ENCODE measurements at regions not wholly inside any gene's neighbourhood (a gene's known extent, or its start where the extent isn't known, plus 50 kb on each side); places are given as distances from the start of the nearest gene placed in this dataset.
A peak's percentile ranks its signal among the peaks of the same experiment; 100 is the strongest.

DNA sequence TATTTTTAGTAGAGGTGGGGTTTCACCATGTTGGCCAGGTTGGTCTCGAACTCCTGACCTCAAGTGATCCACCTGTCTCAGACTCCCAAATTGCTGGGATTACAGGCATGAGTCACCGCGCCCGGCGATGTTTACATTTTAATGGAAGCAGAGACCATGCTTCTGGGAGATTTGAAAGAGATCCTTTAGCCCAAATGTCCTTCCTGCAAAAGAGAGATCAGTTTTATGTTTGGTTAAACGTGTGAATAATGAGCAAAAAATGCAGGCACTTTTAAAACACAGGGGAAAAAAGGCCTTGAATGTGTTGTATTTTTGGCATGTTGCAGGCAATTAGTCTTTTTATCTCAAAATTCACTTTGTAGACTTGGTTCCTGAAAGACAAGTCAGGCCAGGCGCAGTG is 95.8 kb upstream of the ELOVL6 start:
- ChIA-PET CTCF (no interaction called here), POLR2A (no interaction called here)
- Mint-ChIP-seq H3K4me3 (no peak overlapping the region), H3K27me3 (peaks cover 36% of the 10 kb centered on the region), H3K9me3 (no peaks in the 10 kb centered on the region), H3K4me1 (peaks cover 7% of the 10 kb centered on the region), H3K36me3 (ENCODE audit: low read depth) (no peaks in the 10 kb centered on the region), H3K27ac (no peak overlapping the region)
- DNase-seq = no peak

DNA sequence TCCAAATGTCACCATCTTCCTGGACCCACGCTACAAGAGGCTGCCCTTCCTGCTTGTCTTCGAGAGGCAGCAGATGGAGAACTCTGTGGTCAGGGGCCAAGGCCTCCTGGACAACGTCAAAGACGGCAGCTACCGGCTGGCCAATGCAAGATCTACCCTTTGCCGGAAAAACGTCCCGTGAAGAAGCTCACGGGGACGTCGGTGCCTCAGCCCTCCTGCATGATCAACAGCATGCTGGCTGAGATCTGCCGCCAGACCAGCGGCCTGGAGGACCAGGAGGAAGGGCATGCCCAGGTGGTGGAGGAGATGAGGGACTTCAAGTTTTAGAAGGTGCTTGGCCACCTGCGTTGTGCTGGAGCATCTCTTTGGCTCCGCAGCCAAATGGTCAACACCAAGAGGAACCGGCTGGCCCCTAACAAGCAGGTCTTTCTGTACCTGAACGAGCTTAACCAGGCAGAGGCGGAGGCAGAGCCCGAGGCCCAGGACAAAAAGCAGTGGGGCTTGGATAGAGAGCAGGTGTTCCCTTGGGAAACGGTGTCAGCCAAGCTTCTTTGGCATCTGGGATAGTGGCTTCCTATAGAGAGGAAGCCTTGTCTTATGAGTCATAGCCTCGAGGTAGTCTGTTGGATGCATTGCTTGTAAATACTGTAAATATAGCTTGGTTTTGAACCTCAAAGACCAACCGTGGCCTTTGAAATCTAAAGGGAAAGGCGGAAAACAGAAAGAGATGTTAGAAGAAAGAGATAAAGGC is 94.8 kb upstream of the ELOVL6 start:
- CTCF ChIA-PET = no interaction called here
- Mint-ChIP-seq H3K4me3 (no peak overlapping the region), H3K4me1 (peaks cover 7% of the 10 kb centered on the region), H3K27me3 (peaks cover 43% of the 10 kb centered on the region), H3K9me3 (no peaks in the 10 kb centered on the region), H3K36me3 (ENCODE audit: low read depth) (no peaks in the 10 kb centered on the region), H3K27ac (no peak overlapping the region)
- POLR2A ChIA-PET = no interaction called here
- no peak for DNase-seq

- no peak overlapping the region for H3K27ac Mint-ChIP-seq
- CTCF ChIA-PET = no interaction called here
- DNase-seq = no peak
- H3K9me3 Mint-ChIP-seq = no peaks in the 10 kb centered on the region
- peaks cover 32% of the 10 kb centered on the region for H3K27me3 Mint-ChIP-seq
- H3K4me3 Mint-ChIP-seq = no peak overlapping the region
- POLR2A ChIA-PET = no interaction called here
- peaks cover 8% of the 10 kb centered on the region for H3K4me1 Mint-ChIP-seq
- H3K36me3 Mint-ChIP-seq (ENCODE audit: low read depth) = no peaks in the 10 kb centered on the region
Measured at GRCh38 chr4:110290511-110290910, 92.1 kb upstream of the ELOVL6 start.

DNA sequence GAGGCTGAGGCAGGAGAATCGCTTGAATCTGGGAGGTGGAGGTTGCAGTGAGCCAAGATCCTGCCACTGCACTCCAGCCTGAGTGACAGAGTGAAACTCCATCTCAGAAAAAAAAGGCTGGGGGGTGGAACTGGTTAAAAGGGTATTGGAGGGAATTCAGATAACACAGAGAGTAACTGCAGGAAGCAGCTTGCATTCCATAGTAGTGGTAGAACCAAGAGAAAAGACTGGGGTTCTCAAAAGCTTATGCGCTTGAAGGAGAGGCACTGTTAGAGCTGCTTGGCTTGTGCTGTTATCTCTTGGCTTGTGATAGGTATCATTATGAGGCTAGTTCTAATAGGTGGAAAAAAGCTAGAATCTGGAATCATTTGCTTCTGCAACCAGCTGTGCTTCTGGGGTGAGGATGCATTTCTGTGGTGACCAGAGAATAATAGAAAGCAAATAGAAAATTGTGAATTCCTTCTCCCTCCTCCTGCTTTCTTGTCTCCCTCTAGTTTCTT is 91.2 kb upstream of the ELOVL6 start:
- H3K27ac Mint-ChIP-seq = no peak overlapping the region
- no peaks in the 10 kb centered on the region for H3K36me3 Mint-ChIP-seq (ENCODE audit: low read depth)
- H3K9me3 Mint-ChIP-seq = no peaks in the 10 kb centered on the region
- no peak overlapping the region for H3K4me3 Mint-ChIP-seq
- ChIA-PET CTCF (no interaction called here), POLR2A (no interaction called here)
- peaks cover 8% of the 10 kb centered on the region for H3K4me1 Mint-ChIP-seq
- peaks cover 33% of the 10 kb centered on the region for H3K27me3 Mint-ChIP-seq
- DNase-seq = no peak

DNA sequence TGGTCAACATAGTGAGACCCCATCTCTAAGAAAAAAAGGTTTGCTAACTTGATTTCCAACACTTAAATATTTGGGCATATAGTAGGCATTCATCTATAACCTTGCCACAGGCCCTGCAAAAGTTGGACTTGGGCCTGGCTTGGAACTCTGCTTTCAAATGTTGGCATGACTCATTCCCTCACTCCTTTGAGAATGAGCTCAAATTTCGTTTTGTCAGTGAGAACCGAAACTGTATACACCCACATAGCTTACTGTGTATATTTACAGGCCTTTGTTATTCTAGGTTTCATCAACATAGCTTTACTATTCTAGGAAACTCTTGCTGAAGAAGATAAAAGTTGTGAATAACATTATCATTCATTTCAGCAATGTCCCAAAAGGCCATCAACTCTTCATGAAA is 88.7 kb upstream of the ELOVL6 start:
- no peak for DNase-seq
- Mint-ChIP-seq H3K4me1 (peaks cover 8% of the 10 kb centered on the region), H3K27ac (no peak overlapping the region), H3K36me3 (ENCODE audit: low read depth) (no peaks in the 10 kb centered on the region), H3K27me3 (peaks cover 27% of the 10 kb centered on the region), H3K9me3 (no peaks in the 10 kb centered on the region), H3K4me3 (no peak overlapping the region)
- ChIA-PET POLR2A (interaction anchor here (0.5 kb wide), 1 partner anchor 286 kb away, joined by 5 read pairs; no protein-coding TSS in a partner anchor), CTCF (interaction anchor here (0.6 to 1.7 kb wide), 3 partner anchors 11 to 197 kb away, joined by 3 read pairs; no protein-coding TSS in a partner anchor)

GRCh38 chr4:110278127-110278526 is 79.7 kb upstream of the ELOVL6 start:
- POLR2A ChIA-PET = no interaction called here
- CTCF ChIA-PET = interaction anchor here (1.3 kb wide), 1 partner anchor 218 kb away, joined by 3 read pairs; no protein-coding TSS in a partner anchor
- peaks cover 7% of the 10 kb centered on the region for H3K27me3 Mint-ChIP-seq

GRCh38 chr4:110275871-110276270 is 77.5 kb upstream of the ELOVL6 start:
- CTCF ChIA-PET = interaction anchor here (0.8 kb wide), 1 partner anchor 64 kb away, joined by 3 read pairs; no protein-coding TSS in a partner anchor
- H3K36me3 Mint-ChIP-seq (ENCODE audit: low read depth) = no peaks in the 10 kb centered on the region

More at GRCh38 chr4:110278127-110278526, 79.7 kb upstream of the ELOVL6 start:
- H3K4me3 Mint-ChIP-seq = no peak overlapping the region
- no peaks in the 10 kb centered on the region for H3K9me3 Mint-ChIP-seq
- H3K27ac Mint-ChIP-seq = no peak overlapping the region
- no peak for DNase-seq
- H3K4me1 Mint-ChIP-seq = no peaks in the 10 kb centered on the region
- H3K36me3 Mint-ChIP-seq (ENCODE audit: low read depth) = no peaks in the 10 kb centered on the region

GRCh38 chr4:110271986-110272385 is 73.6 kb upstream of the ELOVL6 start:
- ChIA-PET POLR2A (no interaction called here), CTCF (no interaction called here)
- no peak overlapping the region for H3K27ac Mint-ChIP-seq
- H3K36me3 Mint-ChIP-seq (ENCODE audit: low read depth) = no peaks in the 10 kb centered on the region
- peaks cover 11% of the 10 kb centered on the region for H3K4me1 Mint-ChIP-seq
- no peak overlapping the region for H3K4me3 Mint-ChIP-seq
- no peak for DNase-seq
- H3K9me3 Mint-ChIP-seq = no peaks in the 10 kb centered on the region
- peaks cover 11% of the 10 kb centered on the region for H3K27me3 Mint-ChIP-seq

More at GRCh38 chr4:110275871-110276270, 77.5 kb upstream of the ELOVL6 start:
- Mint-ChIP-seq H3K4me3 (no peak overlapping the region), H3K4me1 (no peaks in the 10 kb centered on the region), H3K27me3 (peaks cover 11% of the 10 kb centered on the region), H3K9me3 (no peaks in the 10 kb centered on the region), H3K27ac (no peak overlapping the region)
- DNase-seq = no peak
- POLR2A ChIA-PET = no interaction called here

DNA sequence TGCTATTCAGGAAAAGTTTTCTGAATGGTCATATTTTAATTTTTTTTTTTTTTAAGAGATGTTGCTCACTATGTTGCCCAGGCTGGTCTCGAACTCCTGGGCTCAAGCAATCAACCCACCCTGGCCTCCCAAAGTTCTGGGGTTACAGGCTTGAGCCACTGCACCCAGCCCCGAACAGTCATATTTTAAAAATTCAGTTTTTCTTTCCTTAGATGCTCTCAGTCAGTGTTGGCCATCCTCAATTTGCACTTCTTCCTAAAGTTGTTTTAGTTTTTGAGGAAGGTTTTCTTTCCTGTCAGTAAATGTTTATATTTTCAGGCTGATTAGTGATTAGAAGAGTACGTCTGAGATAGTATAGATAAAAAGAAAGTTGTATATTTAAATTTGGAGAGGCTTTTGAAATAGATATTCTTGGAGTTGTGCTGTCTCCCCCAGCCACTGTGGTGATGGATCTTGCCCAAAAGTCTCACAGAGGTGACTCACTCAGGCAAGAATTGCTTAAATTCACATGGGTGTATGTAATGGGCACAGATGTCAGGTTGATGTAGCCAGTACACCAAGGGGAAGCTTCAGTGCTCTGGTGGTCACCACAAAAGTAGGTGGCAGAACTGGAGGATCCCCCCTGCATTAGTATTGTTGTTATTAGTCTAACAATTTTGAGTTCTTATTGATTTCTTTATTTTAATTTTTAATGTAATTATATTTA is 72.2 kb upstream of the ELOVL6 start:
- Mint-ChIP-seq H3K4me1 (peaks cover 11% of the 10 kb centered on the region), H3K27ac (no peak overlapping the region), H3K27me3 (peaks cover 14% of the 10 kb centered on the region), H3K4me3 (no peak overlapping the region), H3K36me3 (ENCODE audit: low read depth) (no peaks in the 10 kb centered on the region), H3K9me3 (no peaks in the 10 kb centered on the region)
- DNase-seq = no peak
- ChIA-PET CTCF (interaction anchor here (0.6 kb wide), 1 partner anchor 392 kb away, joined by 3 read pairs; no protein-coding TSS in a partner anchor), POLR2A (no interaction called here)

DNA sequence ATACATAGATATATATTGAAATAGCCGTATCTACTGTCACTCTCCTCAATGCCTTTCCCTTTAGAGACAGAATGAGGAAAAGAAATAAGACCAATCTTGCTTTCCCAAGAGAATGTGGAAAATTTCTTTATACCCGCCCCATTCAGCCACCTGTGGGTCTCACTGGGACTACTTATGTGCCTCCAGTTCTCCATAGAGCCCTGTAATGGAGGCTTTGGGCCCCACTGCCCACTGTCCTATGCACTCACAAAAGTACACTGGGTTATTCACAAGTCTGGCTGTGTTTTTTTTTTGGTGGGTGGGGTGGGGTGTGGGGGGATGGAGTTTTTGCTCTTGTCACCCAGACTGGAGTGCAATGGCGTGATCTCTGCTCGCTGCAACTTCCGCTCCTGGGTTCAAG is 70.4 kb upstream of the ELOVL6 start:
- peak overlapping the region; percentile 41 for H3K27ac Mint-ChIP-seq
- ChIA-PET POLR2A (no interaction called here), CTCF (no interaction called here)
- H3K27me3 Mint-ChIP-seq = peaks cover 21% of the 10 kb centered on the region
- H3K4me1 Mint-ChIP-seq = peaks cover 11% of the 10 kb centered on the region
- H3K9me3 Mint-ChIP-seq = no peaks in the 10 kb centered on the region
- no peaks in the 10 kb centered on the region for H3K36me3 Mint-ChIP-seq (ENCODE audit: low read depth)
- no peak for DNase-seq
- no peak overlapping the region for H3K4me3 Mint-ChIP-seq

DNA sequence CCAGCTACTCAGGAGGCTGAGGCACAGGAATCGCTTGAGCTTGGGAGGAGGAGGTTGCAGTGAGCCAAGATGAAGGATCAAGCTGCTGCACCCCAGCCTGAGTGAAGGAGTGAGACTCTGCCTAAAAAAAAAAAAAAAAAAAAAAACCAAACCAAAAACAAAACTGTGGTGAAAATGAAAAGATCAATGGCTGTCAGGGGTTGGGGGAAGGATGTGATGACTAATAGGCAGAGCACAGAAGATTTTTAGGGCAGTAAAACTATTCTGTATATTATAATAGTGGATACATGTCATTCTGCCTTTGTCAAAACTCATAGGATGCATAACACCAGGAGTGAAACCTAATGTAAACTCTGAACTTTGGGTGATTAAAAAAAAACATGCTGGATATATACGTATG is 69.9 kb upstream of the ELOVL6 start:
- Mint-ChIP-seq H3K4me1 (peaks cover 11% of the 10 kb centered on the region), H3K27me3 (peaks cover 23% of the 10 kb centered on the region), H3K27ac (no peak overlapping the region), H3K9me3 (peaks cover under 1% of the 10 kb centered on the region), H3K4me3 (no peak overlapping the region), H3K36me3 (ENCODE audit: low read depth) (no peaks in the 10 kb centered on the region)
- CTCF ChIA-PET = interaction anchor here (0.5 kb wide), 1 partner anchor 28 kb away, joined by 3 read pairs; no protein-coding TSS in a partner anchor
- POLR2A ChIA-PET = interaction anchor here (0.6 kb wide), 1 partner anchor 401 kb away, joined by 7 read pairs; no protein-coding TSS in a partner anchor
- DNase-seq = peak; percentile 25

GRCh38 chr4:110266136-110266535 is 67.7 kb upstream of the ELOVL6 start:
- DNase-seq = no peak
- Mint-ChIP-seq H3K36me3 (ENCODE audit: low read depth) (no peaks in the 10 kb centered on the region), H3K9me3 (peaks cover 2% of the 10 kb centered on the region), H3K4me3 (no peak overlapping the region), H3K27me3 (peaks cover 20% of the 10 kb centered on the region), H3K4me1 (peaks cover 11% of the 10 kb centered on the region), H3K27ac (no peak overlapping the region)
- POLR2A ChIA-PET = no interaction called here
- CTCF ChIA-PET = no interaction called here

GRCh38 chr4:110265001-110265400 is 66.6 kb upstream of the ELOVL6 start:
- H3K9me3 Mint-ChIP-seq = peaks cover 2% of the 10 kb centered on the region
- H3K4me3 Mint-ChIP-seq = no peak overlapping the region
- no peak for DNase-seq
- no peaks in the 10 kb centered on the region for H3K36me3 Mint-ChIP-seq (ENCODE audit: low read depth)
- peaks cover 16% of the 10 kb centered on the region for H3K27me3 Mint-ChIP-seq
- peaks cover 11% of the 10 kb centered on the region for H3K4me1 Mint-ChIP-seq
- no peak overlapping the region for H3K27ac Mint-ChIP-seq
- POLR2A ChIA-PET = no interaction called here
- CTCF ChIA-PET = no interaction called here

All from activated CD4-positive, alpha-beta T cell treated with anti-CD3 and anti-CD28 coated beads, Interleukin-2, amount 10 ng/mL, durations not matched to agents 7 days and 5 days (primary cell).